Liver (tissue), 3 donors: ENCODE measurements at regions not wholly inside any gene's neighbourhood (a gene's known extent, or its start where the extent isn't known, plus 50 kb on each side); places are given as distances from the start of the nearest gene placed in this dataset.

Experiments used
- CTCF ChIP-seq: fragments of 150-350 bp; IDR thresholded peaks from 2 replicates; pipeline ENCODE4 v1.5.1; 2017; ENCODE audit warnings: improper control_type of control experiment, low read depth, low read length; ENCODE audit not compliant: missing input control
- FOXA2 ChIP-seq: IDR thresholded peaks from 2 replicates; pipeline ENCODE4 v1.6.1; 2016; ENCODE audit warnings: antibody characterized with exemption
- HNF4A ChIP-seq, 2 donors: conservative IDR thresholded peaks; 2 replicates each; pipeline ENCODE4 v1.6.1; 2016; ENCODE audit warnings: antibody characterized with exemption in 2 of 2, mild to moderate bottlenecking in 2 of 2
- REST ChIP-seq: IDR thresholded peaks from 2 replicates; pipeline ENCODE4 v1.6.1; 2016; ENCODE audit warnings: antibody characterized with exemption, mild to moderate bottlenecking
- YY1 ChIP-seq: IDR thresholded peaks from 2 replicates; pipeline ENCODE4 v1.6.1; 2016; ENCODE audit warnings: antibody characterized with exemption, mild to moderate bottlenecking
- donor health status: healthy.
- donor health status: healthy.

DNA sequence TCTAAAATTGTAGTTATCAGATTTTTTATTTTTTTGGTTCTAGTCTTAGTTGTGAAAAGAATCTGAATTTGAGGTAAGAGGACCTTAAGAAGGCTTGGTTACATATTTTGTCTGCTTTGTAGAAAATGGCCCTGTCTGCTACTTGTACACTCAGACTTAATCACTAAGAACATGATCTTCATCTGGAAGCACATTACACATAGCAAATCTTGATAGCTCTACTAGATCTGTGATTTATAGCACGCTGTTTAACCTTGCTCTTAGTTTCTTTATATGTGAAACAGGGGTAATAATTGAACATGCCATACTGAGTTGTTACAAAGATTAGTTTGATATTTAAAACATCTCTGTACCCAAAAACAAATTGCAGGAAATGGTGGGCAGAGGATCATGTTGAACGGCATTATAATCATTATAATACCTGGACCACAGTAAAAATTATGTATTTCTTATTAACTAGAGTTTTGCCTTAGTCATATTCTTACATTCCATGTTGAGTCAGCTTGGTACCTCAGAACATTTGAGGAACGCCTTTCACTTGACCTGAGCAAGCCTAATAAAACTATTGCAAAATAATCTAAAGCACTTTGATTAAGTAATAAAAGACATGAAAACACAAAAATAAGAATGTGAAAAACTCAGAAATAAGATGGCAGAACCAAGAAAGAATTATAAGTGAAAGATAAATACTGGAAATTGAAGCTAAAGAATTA, 738.0 kb upstream of the AADAT start:
- TF ChIP-seq CTCF (no peak), FOXA2 (no peak), YY1 (no peak), HNF4A (conservative IDR thresholded peaks at IDR 0.05) (no peak), REST (no peak)
